ENCODE measurements at regions not wholly inside any gene's neighbourhood (a gene's known extent, or its start where the extent isn't known, plus 50 kb on each side); places are given as distances from the start of the nearest gene placed in this dataset.
A peak's percentile ranks its signal among the peaks of the same experiment; 100 is the strongest.

DNA sequence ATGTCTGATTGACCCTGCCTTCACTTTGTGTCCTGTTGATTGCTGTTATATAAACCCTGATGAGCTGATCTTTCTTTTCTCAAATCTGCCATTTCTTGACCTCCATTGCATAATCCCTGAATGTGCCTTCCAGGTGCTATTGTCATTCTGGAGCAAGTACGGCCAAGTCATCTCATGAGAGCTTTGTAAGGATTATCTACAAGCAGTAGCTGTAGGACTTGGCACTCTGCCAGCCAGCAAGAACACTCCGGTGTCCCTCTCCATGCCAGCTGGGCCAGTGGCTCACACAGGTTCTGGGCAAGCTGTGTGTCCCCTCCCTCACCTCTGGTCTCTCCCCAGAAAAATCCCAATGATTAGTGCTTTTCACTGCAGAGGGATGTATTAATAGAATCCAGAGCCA, 348.1 kb downstream of the FOXO1 start:
- DNase-seq = no peak

DNA sequence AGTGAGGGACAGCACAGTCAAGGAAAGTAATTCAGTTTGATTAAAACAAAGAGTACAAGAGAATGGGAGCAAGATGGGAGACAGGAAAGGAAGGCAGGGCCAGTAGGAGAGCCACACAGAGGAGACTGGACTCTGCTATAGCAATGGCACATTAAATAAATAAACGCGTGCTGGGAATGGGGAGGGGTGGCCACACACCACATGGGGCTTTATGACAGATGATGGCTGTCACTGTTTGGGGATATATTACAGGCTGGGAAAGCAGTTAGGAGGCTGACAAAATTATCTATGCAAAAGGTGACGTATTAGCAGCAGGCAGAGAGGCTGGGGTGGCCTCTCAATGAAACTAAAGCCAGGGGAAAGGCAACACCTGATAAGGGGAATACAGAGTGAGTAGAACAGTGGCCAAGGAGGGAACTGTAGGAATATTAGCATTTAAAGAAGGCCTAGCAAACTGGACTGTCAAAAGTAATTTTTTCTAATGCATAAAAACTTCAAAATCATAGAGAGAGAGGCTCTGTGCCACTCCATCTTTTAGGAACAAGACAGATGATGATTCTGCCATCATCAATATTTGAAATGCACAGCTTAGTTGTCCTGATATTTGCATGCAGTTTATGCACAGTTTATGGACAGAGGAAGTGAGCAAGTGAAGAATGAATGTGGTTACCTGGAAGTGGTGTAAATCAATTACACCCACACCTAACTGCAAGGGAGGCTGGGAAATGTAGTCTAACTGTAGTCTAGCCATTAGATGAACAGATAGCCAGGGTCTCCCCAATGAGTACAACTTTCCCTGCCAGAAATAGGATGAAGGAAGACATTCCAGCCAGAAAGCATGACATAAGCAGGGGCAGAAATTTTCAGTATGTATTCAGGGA, 346.5 kb downstream of the FOXO1 start:
- peak; percentile 26 for DNase-seq

DNA sequence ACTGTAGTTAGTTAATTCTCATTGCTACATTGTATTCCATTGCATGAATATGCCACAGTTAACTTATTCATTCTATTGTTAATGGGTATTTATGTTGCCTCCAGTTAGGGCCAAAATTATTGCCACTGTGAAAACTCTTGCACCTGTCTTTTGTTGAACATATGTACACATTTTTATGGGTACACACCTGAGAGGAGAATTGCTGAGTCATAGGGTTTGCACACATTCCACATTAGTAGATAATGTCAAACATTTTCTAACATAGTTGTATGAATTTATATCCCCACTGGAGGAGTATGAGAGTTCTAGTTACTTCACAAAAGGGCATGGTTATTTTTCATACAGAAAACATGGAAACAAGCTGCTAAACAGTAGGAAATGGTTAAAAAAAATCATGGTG, 338.4 kb downstream of the FOXO1 start:
- DNase-seq = no peak

DNA sequence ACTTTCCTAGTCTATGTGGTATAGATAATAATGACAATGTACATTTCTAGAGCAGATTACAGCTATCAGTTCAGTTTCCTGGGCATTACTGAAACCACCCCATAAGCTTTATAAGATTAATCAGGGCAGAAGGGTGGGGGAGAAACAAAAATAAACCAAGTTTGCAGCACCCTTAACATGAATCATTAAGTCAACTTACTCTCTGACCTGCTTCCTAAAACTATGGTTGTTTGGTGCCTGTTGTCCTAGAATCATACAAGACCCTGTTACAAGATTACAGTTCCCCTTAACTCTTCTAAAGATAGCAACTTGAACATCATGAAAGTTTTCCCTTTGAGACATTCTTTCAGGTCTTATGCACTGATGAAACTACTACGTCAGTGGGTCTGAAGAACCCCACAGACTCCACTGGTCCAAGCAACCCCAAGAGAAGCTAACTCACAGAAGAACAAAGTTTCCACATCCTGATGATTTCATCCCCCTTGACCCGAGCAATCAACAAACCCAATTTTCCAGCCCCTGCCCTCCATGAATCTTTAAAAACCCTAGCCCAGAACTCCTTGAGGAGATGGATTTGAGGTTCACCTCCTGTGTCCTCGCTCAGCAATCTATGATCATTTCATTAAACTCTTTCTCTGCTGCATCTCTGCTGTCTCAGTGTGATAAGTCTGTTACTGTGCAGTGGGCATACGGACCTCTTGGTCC, 336.5 kb downstream of the FOXO1 start:
- DNase-seq = no peak

DNA sequence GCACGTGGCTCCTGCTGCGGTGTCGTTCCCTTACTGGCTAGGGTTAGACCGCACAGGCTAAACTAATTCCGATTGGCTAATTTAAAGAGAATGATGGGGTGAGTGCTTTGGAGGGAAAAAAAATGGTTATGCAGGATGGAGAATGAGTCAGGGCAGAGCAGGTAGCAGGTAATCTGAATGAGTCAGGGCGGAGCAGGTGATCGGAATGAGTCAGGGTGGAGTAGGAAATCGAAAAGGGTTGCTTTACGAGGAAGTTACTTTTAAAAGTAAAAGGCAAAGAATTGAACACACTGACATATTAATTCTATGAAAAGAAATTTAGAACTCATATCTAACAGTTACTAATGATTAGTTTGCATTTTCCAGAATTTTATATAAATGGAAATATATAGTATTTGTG, 335.5 kb downstream of the FOXO1 start:
- no peak for DNase-seq

DNA sequence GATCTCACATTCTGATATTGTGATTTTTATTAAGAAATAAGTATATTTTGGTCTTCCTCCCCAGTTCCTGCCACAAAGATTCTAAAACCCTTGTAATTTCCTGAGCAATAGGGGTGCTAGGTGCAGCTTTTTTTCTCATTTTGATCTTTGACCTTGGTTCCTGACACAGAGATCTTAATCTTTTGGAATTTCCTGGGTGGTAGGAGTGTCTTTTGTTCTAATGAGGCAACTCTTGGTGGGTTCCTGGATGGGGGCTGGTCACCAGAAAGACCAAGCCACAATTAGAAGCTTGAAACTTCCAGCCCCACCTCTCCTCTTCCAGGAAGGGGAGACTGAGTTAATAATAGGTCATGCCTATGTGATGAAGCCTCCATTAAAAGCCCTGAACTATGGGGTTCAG, 334.6 kb downstream of the FOXO1 start:
- no peak for DNase-seq

DNA sequence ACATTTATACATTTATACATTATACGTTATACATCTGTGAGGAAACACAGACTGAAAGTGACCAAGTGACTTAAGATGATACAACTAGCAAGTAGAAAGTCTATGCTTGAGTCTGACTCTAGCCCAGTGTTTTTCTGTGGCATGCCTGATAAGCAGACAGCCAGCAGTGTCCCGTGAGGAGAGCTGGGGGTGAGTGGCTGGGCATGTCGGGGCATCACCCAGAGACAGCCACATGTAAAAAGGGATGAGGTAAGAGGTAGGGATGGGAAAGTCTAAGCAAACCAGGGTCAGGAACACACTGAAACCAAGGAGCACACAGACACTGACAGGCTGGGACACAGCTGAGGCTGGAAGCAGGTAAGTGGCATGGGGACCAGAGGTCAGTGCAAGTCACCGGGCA, 333.2 kb downstream of the FOXO1 start:
- DNase-seq = no peak

DNA sequence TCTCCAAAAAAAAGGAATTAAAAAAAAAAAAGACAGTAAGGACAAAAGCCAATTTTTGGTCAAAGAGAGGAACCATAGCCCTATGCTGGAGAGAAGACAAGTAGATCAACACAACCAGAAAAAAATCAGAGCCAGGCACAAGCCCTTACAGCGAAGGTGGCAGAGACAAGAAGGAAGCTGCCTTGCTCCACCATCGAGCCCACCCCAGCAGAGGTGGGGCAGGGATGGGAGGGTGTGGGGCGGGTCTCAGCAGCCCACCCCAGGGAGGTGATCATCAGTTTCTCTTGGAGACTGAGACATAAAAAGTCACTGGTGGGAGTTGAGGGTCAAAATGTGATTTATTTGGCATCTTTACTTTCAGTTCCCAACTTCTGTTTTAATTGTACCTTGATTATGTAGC, 332.4 kb downstream of the FOXO1 start:
- no peak for DNase-seq

DNA sequence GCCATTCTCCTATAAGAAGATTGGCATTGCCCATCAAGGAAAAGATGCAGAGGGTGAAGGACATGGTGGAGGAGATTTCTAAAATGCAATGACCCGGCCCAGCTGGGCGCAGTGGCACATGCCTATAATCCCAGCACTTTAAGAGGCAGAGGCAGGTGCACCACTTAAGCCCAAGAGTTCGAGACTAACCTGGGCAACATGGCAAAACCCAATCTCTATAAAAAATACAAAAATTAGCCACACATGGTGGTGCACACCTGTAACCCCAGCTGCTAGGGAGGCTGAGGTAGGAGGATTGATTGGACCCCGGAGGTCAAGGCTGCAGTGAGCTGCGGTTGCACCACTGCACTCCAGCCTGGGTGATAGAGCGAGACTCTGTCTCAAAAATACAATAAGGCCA, 331.8 kb downstream of the FOXO1 start:
- DNase-seq = no peak

DNA sequence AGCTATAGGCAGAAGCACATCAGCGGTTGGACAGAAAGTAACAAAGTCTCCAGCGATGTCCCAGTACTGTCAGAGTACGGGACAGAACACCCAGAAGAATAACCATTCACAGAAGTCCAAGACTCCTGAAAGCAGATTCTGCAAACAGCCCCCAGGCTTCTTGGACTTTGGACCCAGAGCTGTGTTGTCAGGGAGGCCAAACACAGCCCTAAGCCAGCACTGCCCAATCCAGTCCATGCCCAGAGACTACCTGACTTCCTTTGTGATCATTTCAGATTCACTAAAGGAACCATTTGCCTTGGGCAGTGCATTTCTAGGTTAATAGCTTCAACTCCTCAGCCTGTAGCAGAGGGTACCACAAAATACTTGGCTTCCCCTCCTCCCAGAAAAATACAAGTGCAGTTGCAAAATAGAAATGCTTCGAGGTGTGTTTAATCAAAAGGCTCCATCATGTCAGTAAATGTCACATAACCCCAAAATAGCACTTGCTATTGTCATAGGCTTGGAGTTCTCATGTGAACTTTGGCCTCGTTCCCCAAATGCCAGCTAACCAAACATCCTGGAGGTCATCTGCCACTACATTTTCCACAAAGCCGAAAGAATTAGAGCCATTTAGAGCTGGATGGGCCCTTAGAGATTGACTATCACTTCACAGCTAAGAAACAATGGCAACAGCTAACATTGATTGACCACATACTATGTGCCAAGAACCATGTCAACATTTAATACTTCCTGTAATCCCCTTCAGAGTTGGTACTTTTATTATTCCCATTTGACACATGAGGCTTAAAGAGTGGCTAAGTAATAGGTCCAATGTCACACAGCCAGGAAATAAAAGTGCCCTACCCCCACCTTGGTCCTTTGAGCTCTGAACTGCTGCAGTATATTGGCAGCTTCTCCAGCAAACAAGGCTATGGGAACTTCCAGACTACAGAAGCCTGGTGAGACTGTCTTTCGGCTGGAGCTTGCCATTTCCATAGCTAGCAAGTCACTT, 329.9 kb downstream of the FOXO1 start:
- DNase-seq = no peak

DNA sequence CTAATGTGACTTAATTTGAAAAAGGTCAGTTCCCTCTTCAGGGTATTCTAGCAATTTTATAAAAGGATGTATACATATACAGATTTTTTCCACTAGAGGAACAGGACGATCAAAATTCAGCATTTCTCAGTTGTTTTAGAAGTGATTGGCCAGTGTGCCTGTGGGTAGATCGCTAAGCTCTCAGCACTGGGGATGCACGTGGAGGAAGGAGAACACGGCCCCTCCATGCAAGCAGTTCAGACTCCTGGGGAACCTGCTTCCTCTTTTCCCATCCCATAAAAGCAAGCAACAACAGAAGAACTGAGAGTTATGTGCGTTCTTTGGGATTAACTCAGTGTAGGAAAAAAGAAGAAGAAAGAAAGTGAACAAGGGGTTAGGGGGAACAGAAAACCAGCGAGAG, 328.8 kb downstream of the FOXO1 start:
- DNase-seq = no peak

DNA sequence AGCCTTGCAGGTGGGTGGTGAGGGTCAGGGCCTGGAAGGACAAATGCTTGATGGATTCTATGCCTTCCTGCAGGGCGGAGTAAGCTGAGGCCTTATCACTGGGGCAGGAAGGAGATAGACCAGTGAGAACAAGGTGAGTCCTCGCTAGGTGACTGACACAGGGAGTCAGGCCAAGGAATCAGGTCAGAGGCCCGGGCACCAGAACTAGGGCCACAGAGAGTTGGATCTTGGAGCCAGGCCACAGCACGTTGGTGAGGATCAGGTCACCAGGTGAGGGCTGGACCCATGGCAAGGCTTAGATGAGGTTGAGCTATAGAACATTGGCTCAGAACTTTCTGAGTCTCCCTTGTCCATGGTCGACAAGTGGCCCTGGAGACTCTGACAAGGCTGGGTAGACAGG, 328.2 kb downstream of the FOXO1 start:
- DNase-seq = no peak

DNA sequence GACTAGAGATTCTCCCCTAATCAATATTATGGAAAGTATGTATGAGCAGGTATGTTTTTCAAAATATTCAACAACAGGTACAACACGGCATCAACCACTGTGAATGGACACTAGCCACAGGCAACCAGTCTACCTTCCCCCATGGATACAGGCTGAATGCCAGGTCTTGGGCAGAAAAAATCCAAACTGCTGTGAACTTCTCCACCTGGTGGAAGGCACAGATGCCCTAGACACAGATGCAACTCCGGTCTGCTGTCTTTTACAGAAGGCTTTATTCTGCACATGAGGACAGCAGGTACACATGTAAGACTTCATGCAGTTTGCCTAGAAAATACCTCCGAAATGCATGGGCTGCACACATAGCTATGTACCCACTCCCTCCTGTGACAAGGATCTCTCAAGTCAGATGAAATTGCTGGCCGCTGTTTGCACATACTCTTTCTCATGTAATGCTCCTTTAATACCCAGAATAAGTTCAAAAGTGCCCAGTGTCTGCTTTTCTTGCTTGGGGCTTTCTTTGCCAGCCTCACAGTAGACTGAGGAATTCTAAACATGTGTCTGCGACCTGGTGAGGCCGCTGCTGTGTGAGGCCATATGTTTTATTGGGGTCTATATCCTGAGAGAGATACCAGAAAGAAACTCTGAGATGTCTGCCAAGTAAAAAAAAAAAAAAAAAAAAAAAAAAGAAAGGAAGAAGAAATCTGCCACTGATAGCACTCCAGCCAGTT, 325.9 kb downstream of the FOXO1 start:
- DNase-seq = no peak

DNA sequence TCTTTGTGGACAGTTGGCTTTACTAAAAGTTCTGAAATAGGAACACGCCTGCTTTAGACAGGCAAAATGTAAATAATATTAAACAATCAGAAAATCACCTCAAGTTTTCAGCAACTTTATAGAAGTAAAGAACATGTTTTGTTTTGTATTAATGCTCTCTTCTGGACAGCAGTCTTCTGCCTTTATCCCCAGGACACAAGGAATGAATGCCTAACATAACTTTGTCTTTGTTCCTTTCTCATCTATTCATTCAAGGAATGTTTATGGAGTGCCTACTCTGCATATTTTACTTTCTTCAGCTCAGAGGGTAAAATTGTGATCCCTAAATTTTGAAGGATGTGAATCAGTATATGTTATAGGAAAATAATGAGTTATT, 325.4 kb downstream of the FOXO1 start:
- no peak for DNase-seq

DNA sequence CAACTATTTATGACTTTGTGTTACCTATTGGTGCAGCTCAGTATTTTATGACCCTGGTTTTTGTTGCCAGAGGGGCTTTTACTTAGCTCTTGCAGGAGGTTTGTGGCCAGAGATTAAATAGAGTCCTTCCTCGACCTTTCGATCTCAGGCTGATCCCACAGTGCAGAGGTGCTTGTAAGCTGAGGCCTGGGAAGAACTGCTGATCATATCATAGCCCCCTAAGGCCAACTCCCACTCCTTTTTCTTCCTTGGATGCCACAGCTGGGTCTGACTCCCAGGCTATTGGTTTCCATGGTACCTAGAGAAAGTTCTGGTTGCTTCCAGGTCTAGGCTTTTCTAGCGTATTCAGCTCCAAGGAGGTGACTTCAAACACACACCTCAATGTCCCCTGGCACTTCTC, 324.9 kb downstream of the FOXO1 start:
- DNase-seq = no peak

DNA sequence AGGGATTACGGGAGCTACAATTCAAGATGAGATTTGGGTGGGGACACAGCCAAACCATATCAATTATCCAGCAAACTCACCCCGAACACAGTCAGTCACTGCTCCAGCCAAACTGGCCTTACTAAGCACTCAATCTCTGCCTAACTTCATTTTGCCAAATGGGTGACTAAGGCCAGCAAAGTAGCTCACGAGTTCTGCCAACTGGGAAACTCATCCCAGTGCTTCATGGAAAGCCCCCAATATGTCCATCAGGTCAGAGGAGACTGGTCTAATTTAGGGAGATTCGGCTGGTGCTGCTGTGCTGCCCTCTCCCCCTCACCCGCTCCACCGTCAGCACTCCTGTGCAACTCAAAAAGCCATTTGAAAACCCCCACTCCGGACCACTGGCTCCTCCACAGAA, 324.0 kb downstream of the FOXO1 start:
- no peak for DNase-seq

DNA sequence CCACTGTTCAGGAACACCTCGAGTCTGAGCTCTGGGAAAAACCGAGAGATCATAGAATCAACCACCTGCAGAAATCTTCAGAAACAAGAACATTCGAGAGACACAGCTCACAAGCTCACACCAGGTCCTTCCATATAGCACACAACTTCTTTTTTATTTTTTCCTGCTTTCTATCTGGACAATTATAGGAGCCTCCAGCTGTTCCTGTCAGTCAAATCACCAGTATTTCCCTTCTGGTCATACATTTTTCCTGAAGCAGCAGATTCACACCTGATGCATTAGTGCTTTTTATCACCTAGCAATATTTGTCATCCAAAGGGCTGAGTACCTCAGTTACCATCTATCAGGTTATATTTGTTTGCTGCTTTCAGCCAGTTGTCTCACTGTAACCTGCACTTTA, 323.5 kb downstream of the FOXO1 start:
- DNase-seq = no peak

DNA sequence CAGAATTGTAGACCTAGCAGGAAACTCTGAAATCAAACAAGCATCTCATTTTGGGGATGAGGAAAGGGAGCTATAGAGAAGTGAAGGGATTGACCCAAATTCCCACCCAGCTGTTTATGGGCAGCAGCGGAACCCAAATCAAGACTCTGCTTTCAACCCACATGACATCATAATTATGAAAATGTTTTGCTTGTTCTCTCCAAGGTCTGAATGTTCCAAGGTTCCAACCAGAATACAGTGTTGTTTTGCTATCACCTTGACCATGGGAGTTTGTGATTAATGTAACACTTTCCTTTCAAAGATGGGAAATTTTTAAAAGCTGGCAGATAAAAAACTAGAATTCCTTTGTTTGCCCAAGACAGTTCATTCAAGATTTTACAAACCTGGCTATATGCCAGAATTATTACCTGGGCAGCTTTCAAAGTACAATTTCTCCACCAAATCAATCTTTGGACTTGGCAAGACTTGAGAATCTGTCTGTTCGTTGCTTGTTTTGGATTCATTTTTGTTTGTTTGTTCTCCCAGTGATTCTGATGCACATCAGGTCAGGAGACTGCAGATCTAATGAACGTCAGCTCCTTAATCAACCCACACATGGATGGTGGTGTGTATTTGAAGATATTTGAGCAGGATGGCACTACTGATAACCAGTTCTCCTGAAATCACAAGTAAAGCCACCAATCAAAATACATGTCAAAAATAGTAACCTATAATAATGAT, 322.7 kb downstream of the FOXO1 start:
- no peak for DNase-seq

DNA sequence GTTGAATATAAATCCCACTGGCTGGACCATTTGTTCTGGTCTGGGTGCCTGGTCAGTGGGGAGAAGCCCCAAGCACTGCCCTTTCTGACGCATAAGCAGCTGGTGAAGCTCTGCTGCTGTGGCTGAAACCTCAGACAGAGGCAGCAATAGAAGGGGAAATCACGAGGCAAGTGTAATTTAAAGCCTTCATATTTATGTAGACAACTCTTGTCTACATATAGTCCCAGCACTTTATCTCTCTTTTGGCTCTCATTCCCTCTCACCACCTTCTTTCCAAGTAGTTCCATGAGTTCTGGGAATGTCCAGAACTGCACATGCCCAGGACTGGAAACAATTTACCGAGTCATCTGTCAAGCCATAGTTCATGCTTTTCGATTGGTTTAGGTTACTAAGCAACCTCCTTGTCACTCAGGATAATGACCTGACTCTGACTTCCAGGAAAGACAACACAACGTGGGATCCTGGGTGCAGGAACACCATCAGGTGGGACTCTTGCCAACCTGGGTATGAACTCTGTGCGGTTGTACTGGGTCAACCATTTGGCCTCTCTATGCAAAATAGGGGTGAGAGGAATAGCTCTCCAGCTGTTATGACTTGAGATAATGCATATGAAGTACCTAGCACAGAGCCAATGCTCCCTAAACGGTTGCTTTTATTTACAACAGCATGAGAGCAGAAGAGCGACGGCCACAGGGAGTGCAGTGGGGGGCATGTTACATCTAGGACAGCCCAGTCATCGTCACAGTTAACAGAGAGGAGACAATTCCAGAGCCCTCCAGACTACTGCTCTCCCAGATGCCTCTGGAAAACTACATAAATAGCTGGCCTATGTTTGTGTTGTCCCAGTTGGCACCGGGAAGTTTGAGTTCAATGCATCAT, 321.9 kb downstream of the FOXO1 start:
- DNase-seq = no peak

DNA sequence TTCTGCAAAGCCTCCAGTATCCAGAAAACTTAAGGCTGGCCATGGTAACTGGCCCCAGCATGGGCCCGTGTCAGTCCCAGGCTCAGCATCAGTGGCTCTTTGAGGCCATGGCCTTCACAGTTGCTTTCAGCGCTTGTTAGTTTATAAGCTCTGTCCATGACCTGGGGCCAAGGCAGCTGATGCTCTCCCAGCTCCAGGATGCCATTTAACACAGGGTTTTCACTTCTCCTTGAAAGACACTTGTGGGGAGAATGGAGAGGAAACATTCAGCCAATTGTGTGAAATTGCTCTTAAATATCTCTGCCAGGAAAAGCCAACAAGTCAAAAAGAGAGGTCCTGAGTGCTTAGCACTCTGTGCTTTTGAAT, 321.3 kb downstream of the FOXO1 start:
- no peak for DNase-seq
